Dedifferentiated amniotic fluid mesenchymal stem cell (primary cell): ENCODE measurements at regions not wholly inside any gene's neighbourhood (a gene's known extent, or its start where the extent isn't known, plus 50 kb on each side); places are given as distances from the start of the nearest gene placed in this dataset.
A peak's percentile ranks its signal among the peaks of the same experiment; 100 is the strongest.
"Not testable (repeated sequence)": the region's sequence is repeated elsewhere in the genome, so short reads cannot be mapped to it uniquely, and the experiment has no call there.

Source experiments
- DNase-seq: peaks from one replicate; pipeline ENCODE4 v3.0.0-alpha.2; 2016; ENCODE audit errors: extremely low spot score

- no peak for DNase-seq
These were observed 50.5 kb upstream of the PARP4 start for GRCh38 chr13:24563087-24563486.

GRCh38 chr13:24563971-24564370 is 51.4 kb upstream of the PARP4 start:
- DNase-seq: not testable (repeated sequence)

GRCh38 chr13:24564881-24565280 is 52.3 kb upstream of the PARP4 start:
- no peak for DNase-seq

DNA sequence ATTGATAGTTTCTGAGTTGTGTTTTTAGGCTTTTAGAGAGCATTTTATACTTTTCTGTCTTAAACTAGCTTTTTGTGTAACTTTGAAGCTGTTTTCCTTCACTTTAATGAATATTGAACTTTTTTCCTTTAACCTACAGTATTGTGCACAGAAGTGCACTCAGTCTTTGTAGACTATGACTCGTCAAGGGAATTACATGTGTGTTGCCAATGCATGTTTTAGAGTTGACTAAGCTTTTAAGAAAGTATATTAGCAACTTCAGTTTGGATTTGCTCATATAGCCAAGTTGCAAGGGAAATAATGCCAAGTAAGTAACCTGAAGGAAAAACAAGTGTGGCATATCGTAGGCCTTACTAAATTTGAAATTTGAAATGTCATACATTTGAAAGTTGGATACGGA is 55.0 kb upstream of the PARP4 start:
- DNase-seq: peak; percentile 52

DNA sequence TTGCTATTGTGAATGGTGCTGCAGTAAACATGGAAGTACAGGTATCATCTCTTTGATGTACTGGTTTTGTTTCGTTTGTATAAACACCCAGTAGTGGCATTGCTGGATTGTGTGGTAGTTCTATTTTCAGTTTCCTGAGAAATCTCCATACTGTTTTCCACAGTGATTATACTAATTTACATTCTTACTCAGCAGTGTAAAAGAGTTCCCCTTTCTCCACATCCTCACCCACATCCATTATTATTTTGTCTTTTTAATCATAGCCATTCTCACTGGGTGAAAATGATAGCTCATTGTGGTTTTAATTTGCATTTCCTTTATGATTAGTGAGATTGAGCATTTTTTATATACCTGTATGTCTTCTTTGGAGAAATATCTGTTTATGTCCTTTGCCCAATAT is 62.3 kb upstream of the PARP4 start:
- no peak for DNase-seq

- DNase-seq: not testable (repeated sequence)
These were observed 67.7 kb upstream of the PARP4 start for GRCh38 chr13:24580315-24580714.

DNA sequence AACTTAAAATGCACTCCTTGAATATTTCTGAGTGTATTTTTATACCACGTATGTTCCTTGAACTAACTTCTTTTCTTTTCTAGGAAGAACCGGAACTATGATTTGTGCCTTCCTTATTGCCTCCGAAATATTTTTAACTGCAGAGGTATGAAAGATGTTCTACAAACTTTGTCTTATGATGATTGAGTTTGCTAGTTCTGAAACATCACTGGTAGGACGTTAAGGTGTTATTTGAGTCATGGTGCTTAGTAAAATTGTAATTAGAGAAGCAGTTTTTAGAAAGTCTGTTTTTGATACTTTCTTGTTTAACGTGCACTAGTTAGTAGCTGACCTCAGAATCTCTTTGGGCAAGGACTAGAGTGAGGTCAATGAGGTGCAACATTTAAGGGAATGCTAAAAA is 69.0 kb upstream of the PARP4 start:
- DNase-seq: not testable (repeated sequence)

DNA sequence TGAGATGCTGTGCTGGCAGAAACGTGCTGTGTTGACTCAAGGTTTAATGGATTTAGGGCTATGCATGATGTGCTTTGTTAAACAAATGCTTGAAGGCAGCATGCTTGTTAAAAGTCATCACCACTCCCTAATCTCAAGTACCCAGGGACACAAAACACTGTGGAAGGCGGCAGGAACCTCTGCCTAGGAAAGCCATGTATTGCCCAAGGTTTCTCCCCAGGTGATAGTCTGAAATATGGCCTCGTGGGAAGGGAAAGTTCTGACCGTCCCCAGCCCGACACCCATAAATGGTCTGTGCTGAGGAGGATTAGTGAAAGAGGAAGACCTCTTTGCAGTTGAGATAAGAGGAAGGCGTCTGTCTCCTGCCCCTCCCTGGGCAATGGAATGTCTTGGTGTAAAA is 79.1 kb upstream of the PARP4 start:
- DNase-seq: not testable (repeated sequence)

DNA sequence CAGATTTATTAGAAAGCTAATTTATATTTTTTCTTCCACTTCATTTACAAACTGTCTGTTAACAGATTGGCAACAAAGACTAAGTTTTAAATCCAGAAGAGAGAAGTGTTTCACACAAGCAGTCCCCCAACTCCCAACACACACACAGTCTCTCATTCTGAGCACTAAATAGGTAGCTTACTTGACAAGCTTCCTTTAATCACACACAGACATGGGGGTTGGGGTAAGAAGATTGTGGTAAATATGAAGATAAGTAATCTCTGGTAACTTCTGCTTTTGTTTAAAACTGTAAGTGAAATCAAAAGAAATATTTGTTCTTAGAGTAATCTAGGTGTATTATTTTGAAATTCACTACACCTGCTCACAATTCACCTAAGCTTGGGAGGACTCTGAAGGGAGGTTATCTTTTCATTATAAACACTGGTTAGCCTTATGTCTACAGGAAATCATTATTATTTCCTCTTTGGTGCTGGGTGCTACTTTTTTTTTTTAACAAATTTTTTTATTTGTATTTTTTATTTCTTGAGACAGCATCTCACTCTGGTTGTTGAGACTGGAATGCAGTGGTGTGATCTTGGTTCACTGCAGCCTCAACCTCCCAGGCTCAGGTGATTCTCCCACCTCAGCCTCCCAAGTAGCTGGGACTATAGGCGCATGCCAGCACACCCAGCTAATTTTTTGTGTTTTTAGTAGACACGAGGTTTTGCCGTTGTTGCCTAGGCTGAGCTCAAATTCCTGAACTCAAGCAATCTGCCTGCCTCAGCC is 82.1 kb upstream of the ATP12A start:
- DNase-seq: not testable (repeated sequence)

DNA sequence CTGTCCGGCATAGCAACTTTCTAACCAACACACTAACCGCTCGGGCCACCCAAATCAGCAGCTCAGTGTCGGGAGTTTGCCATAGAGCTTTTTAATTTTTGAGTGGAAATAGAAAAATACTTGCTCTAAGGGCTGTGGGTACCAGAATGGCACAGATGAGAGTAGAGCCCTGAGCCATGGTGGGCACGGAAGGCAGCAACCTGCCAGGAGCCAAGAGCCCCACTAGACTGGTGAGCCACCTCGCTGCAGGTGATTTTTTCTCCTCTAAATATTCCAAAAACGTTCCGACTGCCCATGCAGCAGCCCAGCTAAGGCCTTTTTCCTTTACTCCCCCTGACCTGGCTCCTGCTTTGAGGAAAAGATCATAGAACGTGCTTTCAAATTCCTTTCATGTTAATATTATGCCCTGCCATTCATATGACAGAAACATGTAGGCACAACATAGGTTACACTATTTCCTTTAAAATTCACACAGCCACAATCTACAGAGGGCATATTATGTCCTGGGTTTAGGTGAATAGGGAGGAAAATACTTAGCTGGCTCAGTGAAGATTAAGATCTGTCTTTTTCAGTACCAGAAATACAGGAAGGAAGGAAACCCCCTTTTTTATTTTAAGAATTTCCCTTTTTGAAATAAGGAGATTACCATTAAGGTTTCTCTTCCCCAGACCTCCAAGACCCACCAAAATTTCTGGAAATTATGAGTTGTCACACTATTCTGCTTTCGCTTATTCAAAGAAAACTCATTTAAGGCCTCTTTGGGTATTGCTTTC is 81.0 kb upstream of the ATP12A start:
- not testable (repeated sequence) for DNase-seq

DNA sequence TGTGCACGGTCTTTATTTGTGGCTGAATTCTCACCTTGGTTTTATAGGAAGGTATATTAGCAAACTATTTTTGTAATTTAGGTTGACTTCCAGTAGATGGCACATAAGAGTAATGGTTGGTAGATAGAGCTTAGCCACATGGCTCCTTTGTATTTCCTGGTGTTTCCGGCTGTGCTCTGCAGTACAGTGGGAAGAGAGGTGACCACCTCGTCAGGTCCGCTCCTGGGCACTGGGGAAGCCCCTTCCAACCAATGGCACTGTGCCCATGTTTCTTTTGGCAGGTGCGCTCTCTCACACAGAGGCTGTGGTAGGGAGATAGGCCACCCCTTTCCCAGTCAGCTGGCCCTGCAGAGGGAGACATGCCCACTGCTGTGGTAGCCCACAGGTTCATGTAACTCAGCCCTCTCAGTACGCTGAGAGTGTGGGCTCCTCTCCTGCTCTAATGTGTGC is 74.3 kb upstream of the ATP12A start:
- no peak for DNase-seq

DNA sequence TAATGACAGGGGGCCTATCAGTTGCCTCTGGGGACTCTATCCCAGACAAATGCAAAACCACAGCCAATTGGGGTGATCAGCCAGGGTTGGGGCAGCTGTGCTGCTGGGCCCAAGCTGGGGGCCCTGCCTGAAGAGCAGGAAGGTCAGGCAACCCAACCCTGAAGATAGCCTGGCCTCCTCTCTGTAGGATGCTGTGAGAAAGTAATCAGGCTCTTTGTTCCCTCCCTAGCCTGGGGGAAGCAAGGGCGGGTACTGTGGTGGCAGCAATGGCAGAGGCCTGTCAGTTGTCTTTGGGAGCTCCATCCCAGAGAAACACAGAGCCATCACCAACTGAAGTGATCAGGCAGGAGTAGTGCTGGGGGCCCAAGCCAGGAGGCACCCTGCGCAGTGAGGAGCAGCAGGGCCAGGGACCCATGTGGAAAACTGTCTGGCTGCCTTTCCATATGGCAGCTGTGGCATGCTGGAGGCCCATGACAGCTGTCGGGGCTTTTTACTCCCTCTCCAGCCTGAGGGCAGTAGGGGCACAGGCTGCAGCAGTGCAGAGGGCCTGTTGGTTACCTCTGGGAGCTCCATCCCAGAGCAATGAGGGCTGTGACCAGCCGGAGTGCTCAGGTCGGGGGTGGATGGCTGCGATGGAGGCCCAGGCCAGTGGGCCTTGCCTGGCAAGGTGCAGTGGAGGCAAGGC is 73.6 kb upstream of the ATP12A start:
- DNase-seq: no peak

DNA sequence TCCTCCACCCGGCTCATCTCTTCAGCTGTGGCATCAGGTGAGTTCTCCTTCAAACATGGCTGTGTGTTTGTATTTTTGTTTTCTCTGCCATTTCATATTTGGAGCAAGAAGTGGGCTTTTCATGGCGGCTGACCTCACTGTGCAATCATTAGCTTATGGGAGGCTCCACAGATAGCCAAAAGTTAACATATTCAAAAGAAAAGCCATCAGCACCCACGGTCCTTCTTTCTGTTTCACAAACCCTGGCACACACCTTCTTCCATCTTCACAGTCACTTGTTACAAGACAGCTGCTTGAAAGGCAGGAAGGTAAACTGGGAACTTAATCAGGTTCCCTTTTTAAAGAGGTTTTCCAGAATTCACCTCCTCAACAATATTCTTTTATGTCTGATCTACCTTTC is 69.3 kb upstream of the ATP12A start:
- DNase-seq: no peak

- no peak for DNase-seq
These were observed 67.5 kb upstream of the ATP12A start for GRCh38 chr13:24612726-24613125.

GRCh38 chr13:24613128-24613527 is 67.1 kb upstream of the ATP12A start:
- DNase-seq: no peak

DNA sequence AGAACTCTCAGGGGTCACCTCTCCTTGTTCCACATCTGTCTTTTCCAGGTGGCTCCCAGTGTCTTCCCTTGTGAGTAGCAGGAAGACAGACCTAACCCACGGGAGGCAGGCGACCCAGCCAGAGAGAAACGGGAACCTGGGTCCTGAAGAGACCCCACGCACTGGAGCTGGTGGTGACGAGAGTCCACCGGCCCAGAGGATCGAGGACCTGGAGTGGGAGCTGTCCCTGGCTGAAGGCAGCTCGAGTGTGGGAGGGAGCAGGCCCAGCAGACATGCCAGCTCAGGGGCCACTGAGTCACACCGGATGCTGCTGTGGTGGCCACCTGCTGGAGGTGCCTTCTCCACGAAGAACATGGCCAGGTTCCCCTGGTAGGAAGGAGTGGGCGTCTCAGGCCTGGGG is 66.5 kb upstream of the ATP12A start:
- no peak for DNase-seq

- DNase-seq: no peak
These were observed 65.7 kb upstream of the ATP12A start for GRCh38 chr13:24614306-24615080.

DNA sequence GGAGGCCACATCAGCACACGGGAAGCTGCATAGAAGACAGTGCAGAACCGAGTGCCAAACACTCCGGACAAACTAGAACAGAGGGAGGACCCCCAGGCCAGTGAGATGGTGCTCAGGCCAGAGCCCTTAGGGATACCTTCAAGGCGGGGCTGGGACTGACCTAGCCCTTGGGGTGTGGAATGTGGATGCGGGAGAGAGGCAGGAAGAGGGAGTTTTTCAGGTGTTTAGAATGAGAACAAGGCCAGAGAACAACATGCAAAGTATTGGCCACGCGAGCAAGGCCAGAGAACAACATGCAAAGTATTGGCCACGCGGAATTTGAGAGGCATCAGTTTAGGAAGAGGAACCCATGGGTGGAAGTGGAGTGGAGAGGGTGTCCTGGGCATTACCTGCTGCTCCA is 65.1 kb upstream of the ATP12A start:
- DNase-seq: no peak

DNA sequence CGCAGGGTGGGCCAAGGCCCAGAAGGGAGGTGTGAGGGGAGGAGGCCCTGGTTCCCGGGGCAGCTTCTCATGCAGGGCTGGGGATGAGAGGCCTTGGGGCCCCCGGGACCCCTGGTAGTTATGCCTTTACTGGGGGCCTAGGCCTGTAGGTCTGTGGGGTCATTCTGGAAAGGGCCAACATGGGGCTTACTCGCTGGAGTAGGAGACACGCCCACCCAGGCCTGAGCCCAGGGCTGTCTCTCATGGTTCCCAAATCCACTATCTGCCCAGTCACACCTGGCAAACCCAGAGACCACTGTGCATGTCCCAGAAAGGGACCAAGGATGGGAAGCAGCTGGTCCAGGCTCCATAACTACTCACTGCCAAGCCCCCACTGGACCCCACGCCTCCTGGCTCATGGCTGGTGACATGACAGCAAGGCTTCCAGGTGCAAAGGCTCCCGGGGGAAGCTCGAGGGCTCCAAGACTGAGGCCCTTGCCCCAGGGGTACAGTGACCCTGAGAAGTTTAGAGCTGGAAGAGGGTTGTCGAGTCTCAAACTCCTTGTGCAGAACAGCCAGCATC is 64.2 kb upstream of the ATP12A start:
- no peak for DNase-seq

DNA sequence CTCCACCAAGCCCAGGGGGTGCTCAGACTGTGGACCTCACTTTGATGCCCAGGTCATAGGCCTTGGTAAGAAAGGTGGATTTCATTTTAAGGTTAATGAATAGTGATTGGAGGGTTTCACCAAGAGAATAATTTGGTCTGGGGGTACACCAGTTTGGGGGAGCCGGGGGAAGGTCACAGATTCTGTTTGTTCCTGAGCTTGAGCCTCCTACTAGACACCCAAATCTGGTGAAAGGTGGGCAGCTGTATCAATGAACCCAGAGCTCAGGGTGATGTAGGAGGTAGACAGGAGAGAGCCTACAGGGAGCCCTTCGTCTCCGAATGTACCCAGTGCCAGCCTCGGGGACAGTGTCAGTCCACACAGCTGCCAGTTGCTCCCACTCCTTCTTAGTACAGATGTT is 63.7 kb upstream of the ATP12A start:
- DNase-seq: no peak

GRCh38 chr13:24617256-24618010 is 62.8 kb upstream of the ATP12A start:
- DNase-seq: no peak
